Gastroesophageal sphincter (tissue), 4 donors: ENCODE measurements at regions not wholly inside any gene's neighbourhood (a gene's known extent, or its start where the extent isn't known, plus 50 kb on each side); places are given as distances from the start of the nearest gene placed in this dataset.

ENCODE experiments used
- ATAC-seq: fragments of 150-250 bp; one replicate; pipeline ENCODE4 v1.9.1; 2016; ENCODE audit warnings: mild to moderate bottlenecking, moderate library complexity
- H3K27ac ChIP-seq, 4 donors: fragments of 200-600 bp; sonication (generic) in 3 of 4; 1 replicate in 3 of 4; 2 replicates in 1 of 4; pipeline ENCODE4 v1.5.1; 2016 to 2019
- H3K27me3 ChIP-seq: fragments of 200-600 bp; sonication (generic); one replicate; pipeline ENCODE4 v1.5.1; 2019
- H3K36me3 ChIP-seq, 2 donors: fragments of 200-600 bp; sonication (generic); one replicate each; pipeline ENCODE4 v1.5.1; 2019; ENCODE audit warnings: control low read depth in 1 of 2
- H3K4me1 ChIP-seq, 3 donors: fragments of 200-600 bp; sonication (generic); 1 replicate in 2 of 3; 2 replicates in 1 of 3; pipeline ENCODE4 v1.5.1; 2016 to 2019; ENCODE audit warnings: control low read depth in 2 of 3
- H3K4me3 ChIP-seq, 2 donors: fragments of 200-600 bp; sonication (generic); one replicate each; pipeline ENCODE4 v1.5.1; 2019; ENCODE audit warnings: mild to moderate bottlenecking in 1 of 2, moderate library complexity in 1 of 2
- H3K9me3 ChIP-seq, 3 donors: fragments of 200-600 bp; sonication (generic); one replicate each; pipeline ENCODE4 v1.5.1; 2017 to 2019; ENCODE audit warnings: control low read depth in 2 of 3
- EP300 ChIP-seq: sonication (generic); formaldehyde crosslinking; IDR thresholded peaks from one replicate; pipeline ENCODE4 v1.6.1; 2017; ENCODE audit warnings: antibody characterized with exemption, mild to moderate bottlenecking
- POLR2A ChIP-seq, 2 donors: fragments of 450-650 bp; IDR thresholded peaks; one replicate each; pipeline ENCODE4 v1.6.1; 2017; ENCODE audit warnings: antibody characterized with exemption in 2 of 2, mild to moderate bottlenecking in 2 of 2, moderate library complexity in 1 of 2
- POLR2AphosphoS5 ChIP-seq: sonication (generic); formaldehyde crosslinking; IDR thresholded peaks from one replicate; pipeline ENCODE4 v1.6.1; 2017; ENCODE audit warnings: antibody characterized with exemption
- WGBS, 2 donors: methylation state at CpG; one replicate each; pipeline ENCODE4 v1.1.5; 2018; ENCODE audit warnings: low coverage in 1 of 2; 5-methylcytosine and 5-hydroxymethylcytosine counted together
- TF ChIP-seq, protein P1 (sequence below), 4 experiments: fragments of 200-600 bp in 2 of 4; fragments of 450-650 bp in 2 of 4; sonication (generic) in 1 of 4; IDR thresholded peaks; one replicate each; pipeline ENCODE4 v1.5.1; 2017 to 2019; ENCODE audit warnings: antibody characterized with exemption in 4 of 4, mild to moderate bottlenecking in 2 of 4, moderate library complexity in 2 of 4

DNA sequence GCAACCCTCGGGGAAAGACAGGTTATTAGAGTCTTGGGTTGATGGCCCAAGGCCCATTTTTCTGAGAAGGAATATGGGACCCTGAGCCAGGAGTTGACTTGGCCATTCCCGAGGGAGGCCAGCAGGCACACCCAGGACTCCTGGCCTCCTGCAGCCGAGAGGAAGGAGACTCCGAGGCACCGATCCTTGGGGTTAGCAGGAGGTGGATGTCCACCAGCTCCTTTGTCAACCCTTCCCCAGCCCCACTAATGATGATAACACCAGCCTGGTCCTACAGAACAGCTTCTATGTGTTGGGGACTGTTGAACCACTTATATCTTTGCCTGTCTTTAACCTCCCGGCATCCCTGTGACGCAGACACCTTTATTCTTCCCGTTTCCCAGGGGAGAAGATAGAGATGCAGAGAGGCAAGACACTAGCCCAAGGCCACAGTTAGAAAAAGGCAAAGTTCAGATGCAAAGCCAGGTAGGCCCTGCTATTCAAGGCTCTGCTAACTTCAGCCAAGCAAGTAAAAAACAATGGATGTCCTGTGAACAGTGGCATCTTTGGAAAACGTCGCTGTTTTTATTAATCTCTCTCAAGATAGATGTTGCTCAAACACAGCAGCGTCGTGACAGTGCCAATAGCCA, 767.3 kb upstream of the TBX3 start:
- 49 to 77% methylated on average over 3 to 7 of the region's 12 CpGs for WGBS, 2 donors
- TF ChIP-seq, protein P1, sequence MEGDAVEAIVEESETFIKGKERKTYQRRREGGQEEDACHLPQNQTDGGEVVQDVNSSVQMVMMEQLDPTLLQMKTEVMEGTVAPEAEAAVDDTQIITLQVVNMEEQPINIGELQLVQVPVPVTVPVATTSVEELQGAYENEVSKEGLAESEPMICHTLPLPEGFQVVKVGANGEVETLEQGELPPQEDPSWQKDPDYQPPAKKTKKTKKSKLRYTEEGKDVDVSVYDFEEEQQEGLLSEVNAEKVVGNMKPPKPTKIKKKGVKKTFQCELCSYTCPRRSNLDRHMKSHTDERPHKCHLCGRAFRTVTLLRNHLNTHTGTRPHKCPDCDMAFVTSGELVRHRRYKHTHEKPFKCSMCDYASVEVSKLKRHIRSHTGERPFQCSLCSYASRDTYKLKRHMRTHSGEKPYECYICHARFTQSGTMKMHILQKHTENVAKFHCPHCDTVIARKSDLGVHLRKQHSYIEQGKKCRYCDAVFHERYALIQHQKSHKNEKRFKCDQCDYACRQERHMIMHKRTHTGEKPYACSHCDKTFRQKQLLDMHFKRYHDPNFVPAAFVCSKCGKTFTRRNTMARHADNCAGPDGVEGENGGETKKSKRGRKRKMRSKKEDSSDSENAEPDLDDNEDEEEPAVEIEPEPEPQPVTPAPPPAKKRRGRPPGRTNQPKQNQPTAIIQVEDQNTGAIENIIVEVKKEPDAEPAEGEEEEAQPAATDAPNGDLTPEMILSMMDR (IDR thresholded peaks at IDR 0.05), result no peak
- TF ChIP-seq POLR2AphosphoS5 (no peak), EP300 (no peak), POLR2A (IDR thresholded peaks at IDR 0.05) (no peak)
- ATAC-seq, result no peak
- Histone ChIP-seq H3K36me3 (no peaks in the 10 kb centered on the region), H3K4me3 (peak overlapping the region in 1 of 2 donors; percentile 44), H3K27me3 (peaks cover 20% of the 10 kb centered on the region), H3K9me3 (no peaks in the 10 kb centered on the region), H3K4me1 (peaks cover 0 to 14% (median 0%) of the 10 kb centered on the region in 3 donors), H3K27ac (no peak overlapping the region)

DNA sequence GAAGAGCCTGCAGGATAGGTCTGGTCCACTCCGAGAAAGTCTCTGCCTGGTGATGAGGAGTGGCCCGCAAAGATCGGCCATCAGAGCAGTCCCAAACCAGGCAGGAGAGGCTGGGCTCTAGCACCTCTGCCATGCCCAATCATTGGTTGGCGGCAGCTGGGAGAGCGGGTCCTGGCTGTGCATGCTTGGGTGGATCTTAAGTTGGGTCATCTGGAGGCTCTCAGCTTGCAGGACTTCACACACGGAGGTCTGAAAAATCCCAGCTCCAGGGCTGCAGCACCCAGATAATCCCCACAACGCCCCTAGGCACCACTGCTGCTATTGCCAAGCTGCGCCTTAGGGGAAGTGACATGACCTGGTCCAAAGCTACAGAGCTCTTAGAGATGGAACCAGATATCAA, 766.7 kb upstream of the TBX3 start:
- WGBS, 2 donors, result 98% methylated on average over 5 of the region's 8 CpGs; no CpG with 5 or more reads in 1 of the 2 donors
- TF ChIP-seq EP300, result no peak
- TF ChIP-seq POLR2A (IDR thresholded peaks at IDR 0.05), result no peak
- TF ChIP-seq, protein P1 (IDR thresholded peaks at IDR 0.05), result no peak
- TF ChIP-seq POLR2AphosphoS5, result no peak
- H3K4me1 ChIP-seq, result peaks cover 0 to 14% (median 0%) of the 10 kb centered on the region in 3 donors
- no peak for ATAC-seq
- H3K27me3 ChIP-seq, result peaks cover 20% of the 10 kb centered on the region
- no peak overlapping the region for H3K4me3 ChIP-seq
- no peaks in the 10 kb centered on the region for H3K9me3 ChIP-seq
- H3K27ac ChIP-seq, result no peak overlapping the region
- H3K36me3 ChIP-seq, result no peaks in the 10 kb centered on the region

DNA sequence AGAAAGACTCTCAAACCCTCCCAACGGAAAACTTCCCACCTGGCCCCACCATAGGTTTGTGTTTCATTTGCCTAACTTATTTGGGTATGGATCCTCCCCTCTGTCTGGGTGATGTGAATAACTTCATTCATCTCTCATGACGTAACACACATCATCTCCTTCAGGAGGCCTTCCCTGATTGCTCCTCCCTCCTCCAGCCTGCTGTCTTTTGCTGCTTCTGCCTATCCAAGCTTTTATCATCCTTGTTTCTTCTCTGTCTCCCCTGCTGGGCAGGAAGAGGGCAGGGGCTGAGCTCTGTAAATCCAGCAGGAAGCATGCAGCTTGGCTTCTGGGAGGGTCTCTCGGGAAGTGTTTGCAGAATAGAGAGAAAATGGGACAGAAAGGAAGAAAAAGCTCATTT, 766.0 kb upstream of the TBX3 start:
- ATAC-seq, result no peak
- H3K4me3 ChIP-seq, result no peak overlapping the region
- H3K9me3 ChIP-seq, result no peaks in the 10 kb centered on the region
- H3K27me3 ChIP-seq, result peaks cover 20% of the 10 kb centered on the region
- WGBS, 2 donors, result 84 to 96% methylated on average over 2 to 3 of the region's 3 CpGs
- H3K27ac ChIP-seq, result no peak overlapping the region
- H3K4me1 ChIP-seq, result peaks cover 0 to 14% (median 0%) of the 10 kb centered on the region in 3 donors
- H3K36me3 ChIP-seq, result no peaks in the 10 kb centered on the region
- TF ChIP-seq, protein P1 (IDR thresholded peaks at IDR 0.05), result no peak
- TF ChIP-seq POLR2A (IDR thresholded peaks at IDR 0.05), result no peak
- no peak for TF ChIP-seq POLR2AphosphoS5
- TF ChIP-seq EP300, result no peak

DNA sequence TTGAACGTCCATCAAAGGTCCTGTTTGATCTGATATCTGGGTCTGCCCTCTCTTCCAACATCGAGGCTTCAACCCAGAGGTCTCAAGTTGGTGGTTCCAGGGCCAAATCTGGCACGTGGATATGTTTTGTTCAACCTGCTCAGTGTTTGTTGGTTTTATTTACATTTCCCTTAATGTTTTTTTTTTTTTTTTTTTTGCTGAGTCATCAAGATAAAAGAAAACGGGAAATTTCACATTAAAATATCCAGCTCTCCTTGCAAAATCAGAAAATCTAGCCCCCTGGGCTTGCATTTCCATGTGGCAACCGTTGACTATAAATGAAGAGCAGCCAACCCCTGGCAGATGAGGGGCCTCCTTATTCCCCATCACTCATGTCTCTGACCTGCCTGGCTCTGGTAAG, 765.6 kb upstream of the TBX3 start:
- TF ChIP-seq EP300, result no peak
- TF ChIP-seq, protein P1 (IDR thresholded peaks at IDR 0.05), result no peak
- no peak for TF ChIP-seq POLR2A (IDR thresholded peaks at IDR 0.05)
- 87 to 94% methylated on average over 3 to 5 of the region's 5 CpGs for WGBS, 2 donors
- no peak overlapping the region for H3K27ac ChIP-seq
- H3K9me3 ChIP-seq, result no peaks in the 10 kb centered on the region
- no peak overlapping the region for H3K4me3 ChIP-seq
- peaks cover 0 to 14% (median 0%) of the 10 kb centered on the region in 3 donors for H3K4me1 ChIP-seq
- no peaks in the 10 kb centered on the region for H3K36me3 ChIP-seq
- H3K27me3 ChIP-seq, result peaks cover 20% of the 10 kb centered on the region
- ATAC-seq, result no peak

DNA sequence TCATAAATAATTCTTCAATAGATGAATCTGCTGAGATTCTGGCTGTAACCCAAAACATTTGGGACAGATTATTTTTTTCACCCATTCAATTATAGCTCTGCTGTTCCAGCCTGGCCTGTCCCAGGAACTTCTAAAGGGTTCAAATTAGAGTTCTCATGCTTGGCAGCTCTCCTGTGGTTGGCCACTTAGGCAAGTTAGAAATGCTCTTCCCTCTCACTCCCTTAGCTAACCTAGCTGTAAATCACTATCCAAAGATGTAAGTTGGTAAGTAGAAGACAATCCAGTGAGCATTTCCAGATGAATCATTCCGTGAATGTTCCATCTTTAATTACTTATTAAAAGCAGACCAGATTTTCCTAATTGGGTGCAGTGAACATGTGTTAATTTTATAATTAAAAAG, 760.4 kb upstream of the TBX3 start:
- TF ChIP-seq POLR2A (IDR thresholded peaks at IDR 0.05) (no peak), POLR2AphosphoS5 (no peak), EP300 (no peak)
- TF ChIP-seq, protein P1 (IDR thresholded peaks at IDR 0.05), result no peak
- Histone ChIP-seq H3K9me3 (no peaks in the 10 kb centered on the region), H3K27ac (no peak overlapping the region), H3K4me1 (no peaks in the 10 kb centered on the region), H3K4me3 (no peak overlapping the region), H3K36me3 (no peaks in the 10 kb centered on the region), H3K27me3 (peaks cover 8% of the 10 kb centered on the region)
- WGBS, 2 donors, result 100% methylated on average over 1 of the region's 1 CpG
- no peak for ATAC-seq
